IMR-90 (cell line): ENCODE measurements at regions not wholly inside any gene's neighbourhood (a gene's known extent, or its start where the extent isn't known, plus 50 kb on each side); places are given as distances from the start of the nearest gene placed in this dataset.

Experiments used
- ATAC-seq: fragments of 200-7000 bp; cut with Tn5 transposase; 2 replicates; pipeline ENCODE4 v1.9.1; 2020; ENCODE audit warnings: low read depth, mild to moderate bottlenecking, moderate library complexity
- BruUV-seq: library from RNA; stranded (reverse); fragments of 400-500 nt; replicated peaks from 2 replicates; lab custom pipeline; 2021; lab: Mats Ljungman, UMichigan
- CTCF ChIA-PET: fragments of 300-600 bp; formaldehyde crosslinking; extraction: SDS; loops from one replicate; lab custom pipeline; 2021; ENCODE audit warnings: antibody characterized with exemption; lab: Yijun Ruan, JAX
- POLR2A ChIA-PET: fragments of 300-600 bp; sonication (Branson Sonifier 250); formaldehyde crosslinking; loops from one replicate; lab custom pipeline; 2022; ENCODE audit warnings: antibody characterized with exemption; ENCODE audit not compliant: unreplicated experiment; lab: Charles Lee
- DNase-seq: peaks from one replicate; pipeline ENCODE4 v3.0.0; 2013
- H2AFZ ChIP-seq: replicated peaks from 2 replicates; pipeline ENCODE3; 2013; ENCODE audit warnings: low read length, mild to moderate bottlenecking; ENCODE audit not compliant: poor library complexity
- H2AK5ac ChIP-seq: 2 replicates; pipeline ENCODE4 v1.6.1; 2013; ENCODE audit warnings: low read depth, low read length, inconsistent platforms
- H2AK9ac ChIP-seq: replicated peaks from 2 replicates; pipeline ENCODE3; 2013; ENCODE audit warnings: mild to moderate bottlenecking, low read depth, low read length, moderate library complexity; ENCODE audit not compliant: poor library complexity
- H2BK120ac ChIP-seq: 2 replicates; pipeline ENCODE4 v1.6.1; 2013; ENCODE audit warnings: low read depth, low read length, inconsistent platforms
- H2BK15ac ChIP-seq: 3 replicates; pipeline ENCODE4 v1.6.1; 2013; ENCODE audit warnings: low read depth, low read length, inconsistent platforms
- H2BK20ac ChIP-seq: 2 replicates; pipeline ENCODE4 v1.6.1; 2013; ENCODE audit warnings: low read depth, mild to moderate bottlenecking, inconsistent platforms, low read length, moderate library complexity
- H2BK5ac ChIP-seq: 2 replicates; pipeline ENCODE4 v1.6.1; 2013; ENCODE audit warnings: mild to moderate bottlenecking, low read depth, low read length, inconsistent platforms; ENCODE audit not compliant: poor library complexity, severe bottlenecking
- H3K14ac ChIP-seq: replicated peaks from 2 replicates; pipeline ENCODE4 v1.6.1; 2013; ENCODE audit warnings: low read depth, low read length, inconsistent platforms
- H3K18ac ChIP-seq: 2 replicates; pipeline ENCODE4 v1.6.1; 2013; ENCODE audit warnings: low read depth, low read length, control low read depth
- H3K23ac ChIP-seq: 2 replicates; pipeline ENCODE4 v1.6.1; 2013; ENCODE audit warnings: low read depth, low read length, inconsistent platforms
- H3K27ac ChIP-seq: 2 replicates; pipeline ENCODE4 v1.5.1; 2013; ENCODE audit warnings: mild to moderate bottlenecking, control low read depth, low read length; ENCODE audit not compliant: insufficient read depth
- H3K27me3 ChIP-seq: 2 replicates; pipeline ENCODE4 v1.6.1; 2013; ENCODE audit warnings: low read length; ENCODE audit not compliant: control insufficient read depth, insufficient read depth
- H3K36me3 ChIP-seq: 2 replicates; pipeline ENCODE4 v1.6.1; 2013; ENCODE audit warnings: low read length, mixed read lengths; ENCODE audit not compliant: control insufficient read depth, insufficient read depth
- H3K4ac ChIP-seq: 2 replicates; pipeline ENCODE4 v1.6.1; 2013; ENCODE audit warnings: low read depth, low read length, inconsistent platforms
- H3K4me1 ChIP-seq: 2 replicates; pipeline ENCODE4 v1.6.1; 2013; ENCODE audit warnings: low read length, mixed read lengths; ENCODE audit not compliant: control insufficient read depth, insufficient read depth
- H3K4me2 ChIP-seq: 2 replicates; pipeline ENCODE4 v1.6.1; 2013; ENCODE audit warnings: low read depth, mild to moderate bottlenecking, control low read depth, low read length, moderate library complexity
- H3K4me3 ChIP-seq: 2 replicates; pipeline ENCODE4 v1.5.1; 2013; ENCODE audit warnings: low read depth, mild to moderate bottlenecking, control low read depth, low read length, moderate library complexity; ENCODE audit not compliant: insufficient read depth
- H3K56ac ChIP-seq: 2 replicates; pipeline ENCODE4 v1.6.1; 2013; ENCODE audit warnings: low read length, inconsistent platforms; ENCODE audit not compliant: insufficient read depth; ENCODE audit errors: extremely low read depth
- H3K79me1 ChIP-seq, 2 experiments: 2 replicates each; pipeline ENCODE4 v1.6.1; 2013; ENCODE audit warnings: low read length in 2 of 2, inconsistent platforms in 1 of 2, low read depth in 1 of 2
- H3K9ac ChIP-seq: 2 replicates; pipeline ENCODE4 v1.6.1; 2013; ENCODE audit warnings: low read depth, low read length, control low read depth
- H3K9me1 ChIP-seq: 2 replicates; pipeline ENCODE4 v1.6.1; 2013; ENCODE audit warnings: low read length, inconsistent platforms; ENCODE audit not compliant: insufficient read depth
- H3K9me3 ChIP-seq: 2 replicates; pipeline ENCODE4 v1.6.1; 2013; ENCODE audit warnings: low read length; ENCODE audit not compliant: control insufficient read depth, insufficient read depth
- H4K20me1 ChIP-seq: 2 replicates; pipeline ENCODE4 v1.6.1; 2013; ENCODE audit warnings: low read length, inconsistent platforms; ENCODE audit not compliant: insufficient read depth
- H4K5ac ChIP-seq: 2 replicates; pipeline ENCODE4 v1.6.1; 2013; ENCODE audit warnings: mild to moderate bottlenecking, low read depth, low read length, control low read depth
- H4K8ac ChIP-seq, 2 experiments: 2 replicates each; pipeline ENCODE4 v1.6.1; 2013; ENCODE audit warnings: low read depth in 2 of 2, low read length in 2 of 2, control low read depth in 1 of 2, inconsistent platforms in 1 of 2
- H4K91ac ChIP-seq: 2 replicates; pipeline ENCODE4 v1.6.1; 2013; ENCODE audit warnings: low read depth, low read length, inconsistent platforms; ENCODE audit not compliant: insufficient read depth
- NFE2L2 ChIP-seq: fragments of 150-350 bp; IDR thresholded peaks from 2 replicates; pipeline ENCODE4 v1.6.1; 2016; ENCODE audit warnings: low read depth, mild to moderate bottlenecking, low read length
- WGBS, 2 experiments: methylation state at CpG; one replicate each; pipeline versions ENCODE4 v1.1.5 to v1.1.7; 2013; ENCODE audit warnings: missing lambda C conversion rate in 2 of 2; ENCODE audit not compliant: insufficient read length in 1 of 2; ENCODE audit errors: extremely low coverage in 2 of 2; 5-methylcytosine and 5-hydroxymethylcytosine counted together
- dilution Hi-C: fragments of 300-500 bp; cut with HindIII; formaldehyde crosslinking; loops from one replicate; pipeline ENCODE4 v1.14.3; 2018; ENCODE audit warnings: low sequenced_read_pairs; ENCODE audit not compliant: unreplicated experiment
- in situ Hi-C: fragments of 300-500 bp; cut with MboI; formaldehyde crosslinking; loops from 3 replicates; pipeline ENCODE4 v1.14.3; 2019; ENCODE audit warnings: low sequenced_read_pairs, inconsistent platforms, mixed read lengths
- intact Hi-C: fragments of 100-400 bp; cut with micrococcal nuclease; formaldehyde crosslinking; loops from 2 replicates; pipeline ENCODE4 v1.10.0; 2022

DNA sequence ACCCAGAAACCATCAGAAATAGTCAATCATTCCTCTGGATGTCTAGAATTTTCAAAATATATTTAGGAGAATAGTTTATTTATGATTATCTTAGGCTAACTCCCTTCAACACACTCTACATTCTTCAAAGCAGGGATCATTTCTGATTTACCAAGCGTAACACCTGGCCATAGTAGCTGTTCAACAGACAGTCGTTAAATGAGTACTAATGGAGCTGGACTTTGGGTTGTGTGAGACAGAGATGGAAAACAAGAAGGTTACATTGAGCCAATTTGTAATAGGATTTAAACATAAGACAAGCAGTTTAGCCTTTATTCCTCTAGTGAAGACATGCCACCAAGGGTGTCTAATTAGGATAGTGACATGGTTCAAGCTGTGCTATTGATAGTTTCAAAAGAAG, 129.2 kb upstream of the ANO3 start:
- H3K23ac ChIP-seq, result no peak overlapping the region
- H3K27ac ChIP-seq, result no peak overlapping the region
- H2BK120ac ChIP-seq, result no peak overlapping the region
- H3K4me2 ChIP-seq, result no peak overlapping the region
- no peak overlapping the region for H4K8ac ChIP-seq
- ATAC-seq (no peak), DNase-seq (no peak)
- no TSS peak for BruUV-seq
- 0 out of 2 replicates have a peak overlapping the region, but pooled peaks have one; percentile 37 for H3K14ac ChIP-seq
- H3K56ac ChIP-seq, result no peak overlapping the region
- no peaks in the 10 kb centered on the region for H3K79me1 ChIP-seq
- no peaks in the 10 kb centered on the region for H3K9me3 ChIP-seq
- dilution Hi-C loops (no loop called here), in situ Hi-C loops (loop anchor here (25.0 kb wide), 1 partner anchor 1690 kb away; no protein-coding TSS in a partner anchor), intact Hi-C loops (no loop called here)
- no peaks in the 10 kb centered on the region for H3K27me3 ChIP-seq
- no CpG with 5 or more reads among the region's 2 CpGs for WGBS, 2 experiments
- H2AK5ac ChIP-seq, result no peak overlapping the region
- ChIA-PET POLR2A (no interaction called here), CTCF (no interaction called here)
- no peak overlapping the region for H3K4ac ChIP-seq
- H2AK9ac ChIP-seq, result no peak overlapping the region
- no peak overlapping the region for H2BK5ac ChIP-seq
- no peaks in the 10 kb centered on the region for H3K9me1 ChIP-seq
- peaks cover 2% of the 10 kb centered on the region for H3K4me1 ChIP-seq
- no peak overlapping the region for H3K18ac ChIP-seq
- H3K36me3 ChIP-seq, result no peaks in the 10 kb centered on the region
- H4K91ac ChIP-seq, result no peak overlapping the region
- no peak overlapping the region for H2BK15ac ChIP-seq
- H2BK20ac ChIP-seq, result no peak overlapping the region
- H4K20me1 ChIP-seq, result no peaks in the 10 kb centered on the region
- no peak for TF ChIP-seq NFE2L2
- no peak overlapping the region for H4K5ac ChIP-seq
- no peak overlapping the region for H2AFZ ChIP-seq
- no peak overlapping the region for H3K9ac ChIP-seq
- no peak overlapping the region for H3K4me3 ChIP-seq
